Erythroblast (primary cell): ENCODE measurements at regions not wholly inside any gene's neighbourhood (a gene's known extent, or its start where the extent isn't known, plus 50 kb on each side); places are given as distances from the start of the nearest gene placed in this dataset.

Source experiments
- DNase-seq, 2 experiments: peaks; one replicate each; lab custom pipeline; 2025; lab: John Stamatoyannopoulos, UW
- GATA1 ChIP-seq: IDR thresholded peaks from 2 replicates; pipeline ENCODE4 v1.6.1; 2011; ENCODE audit warnings: low read depth, mild to moderate bottlenecking, control low read depth, low read length, moderate library complexity
- POLR2A ChIP-seq: IDR thresholded peaks from 2 replicates; pipeline ENCODE4 v1.6.1; 2011; ENCODE audit warnings: mild to moderate bottlenecking, low read length

DNA sequence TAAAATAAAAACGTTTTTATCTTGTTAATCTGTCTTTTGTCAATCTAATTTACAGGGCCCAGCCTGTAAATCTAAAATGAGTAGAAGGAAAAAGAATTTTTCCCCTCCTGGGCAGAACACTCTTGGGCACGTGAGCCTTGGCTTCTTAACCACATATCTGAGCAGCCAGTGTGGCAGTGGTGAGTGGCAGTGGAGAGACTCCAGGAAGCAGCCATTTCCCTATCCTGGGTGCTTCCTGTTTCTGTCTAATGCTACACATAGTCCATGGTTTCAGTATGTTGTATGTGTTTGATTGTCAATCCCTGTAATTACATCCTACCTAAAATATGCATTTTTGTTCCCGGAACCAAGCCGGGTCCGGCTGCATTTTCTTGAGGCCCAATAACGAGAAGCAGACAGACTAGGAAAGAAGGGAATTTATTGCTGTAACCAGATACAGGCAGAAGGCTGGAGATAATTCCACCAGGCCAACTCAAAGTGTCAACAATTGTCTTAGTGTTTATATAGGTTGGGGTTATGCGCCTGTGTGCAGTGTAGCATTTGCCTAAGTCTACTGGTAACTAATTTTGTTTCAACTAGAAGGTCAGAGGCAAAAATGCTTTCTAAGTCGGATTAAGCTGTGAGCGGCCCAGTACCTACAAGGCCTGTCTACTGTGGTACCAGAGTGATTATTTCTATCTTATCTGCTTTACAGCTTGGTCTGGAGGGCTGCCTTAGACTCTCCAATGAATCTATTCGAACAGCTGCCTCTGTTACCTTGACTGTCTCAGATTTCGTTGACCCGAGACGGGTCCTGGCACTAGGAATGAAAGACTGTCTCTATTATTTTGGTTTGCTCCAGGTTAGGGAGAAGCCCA is 82.4 kb upstream of the RESF1 start:
- DNase-seq = no peak
- TF ChIP-seq POLR2A = no peak
- TF ChIP-seq GATA1 = no peak

DNA sequence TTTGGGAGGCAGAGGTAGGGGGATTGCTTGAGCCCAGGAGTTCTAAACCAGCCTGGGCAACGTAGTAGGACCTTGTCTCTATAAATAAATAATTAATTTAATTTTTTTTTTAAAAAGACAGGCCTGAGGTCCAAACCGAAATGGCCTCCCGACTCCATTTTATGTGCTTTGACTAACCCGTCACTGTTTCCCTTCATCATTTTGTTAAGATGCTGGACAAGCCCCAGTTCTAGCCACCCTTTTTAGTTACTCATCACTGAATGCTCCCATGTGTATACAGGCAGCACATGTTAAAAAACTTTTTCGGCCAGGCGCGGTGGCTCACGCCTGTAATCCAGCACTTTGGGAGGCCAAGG is 83.6 kb upstream of the RESF1 start:
- DNase-seq = no peak
- TF ChIP-seq POLR2A (no peak), GATA1 (no peak)

DNA sequence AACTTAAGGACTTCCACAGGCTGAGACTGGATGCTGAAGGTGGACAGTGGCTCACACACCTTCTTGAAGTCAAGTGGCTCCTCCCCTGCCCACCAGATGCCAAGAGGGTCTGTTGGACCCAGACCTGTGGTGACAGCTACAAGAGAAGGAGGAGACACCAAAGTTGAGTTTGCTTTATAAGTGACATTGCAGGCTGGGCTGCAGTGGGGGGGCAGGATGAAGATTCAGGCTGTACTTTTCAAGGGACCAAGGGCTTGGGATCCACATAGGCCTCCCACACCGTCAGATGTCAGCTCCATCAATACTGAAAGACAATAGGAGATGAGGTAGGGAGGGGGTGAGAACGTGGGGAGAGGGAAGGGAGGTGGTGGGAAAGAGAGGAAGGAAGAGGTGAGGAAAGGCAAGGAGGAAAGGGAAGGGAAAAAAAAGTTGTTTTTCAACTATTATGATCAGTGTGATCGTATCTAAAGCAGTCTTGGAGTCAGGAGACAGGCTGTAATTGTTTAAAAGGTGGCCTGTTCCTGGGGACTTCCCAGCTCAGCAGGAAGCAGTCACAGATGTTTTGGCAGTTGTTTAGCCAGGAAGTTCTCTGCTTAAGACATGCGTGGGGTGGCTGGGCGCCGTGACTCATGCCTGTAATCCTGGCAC is 84.1 kb upstream of the RESF1 start:
- no peak for DNase-seq
- TF ChIP-seq GATA1 (no peak), POLR2A (no peak)

DNA sequence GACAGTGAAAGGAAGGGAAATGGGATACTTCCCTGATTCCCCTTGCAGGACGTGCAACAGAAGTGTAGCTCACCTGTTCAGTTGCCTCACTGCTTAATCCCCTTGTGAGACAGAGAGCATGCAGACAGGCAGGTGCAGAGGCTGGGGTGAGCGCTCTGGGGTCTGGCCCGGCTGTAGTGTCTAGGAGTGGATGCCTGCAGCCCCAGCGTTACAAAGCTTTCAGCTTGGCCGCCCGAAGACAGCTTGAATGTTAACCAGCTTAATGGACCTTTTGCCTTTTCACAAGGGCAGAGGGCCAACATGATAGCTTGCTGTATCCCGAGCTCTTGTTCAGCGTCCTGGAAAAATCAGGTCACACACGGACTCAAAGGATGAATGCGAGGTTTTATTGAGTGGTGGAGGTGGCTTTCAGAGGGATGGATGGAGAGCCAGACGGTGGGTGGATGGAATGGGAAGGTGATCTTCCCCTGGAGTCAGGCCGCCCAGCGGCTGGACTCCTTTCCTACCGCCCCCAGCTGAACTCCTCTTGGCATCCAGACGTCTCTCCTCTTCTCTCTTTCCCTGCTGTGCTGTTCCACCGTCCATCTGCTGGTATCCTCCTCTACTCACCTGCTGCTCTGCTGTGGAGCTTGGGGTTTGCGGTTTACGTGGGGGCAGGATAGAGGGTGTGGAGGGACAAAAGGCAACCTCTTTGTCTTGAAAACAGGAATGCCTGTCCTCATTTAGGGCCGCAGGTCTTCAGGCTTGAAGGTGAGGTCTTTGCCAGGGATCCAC is 86.2 kb upstream of the RESF1 start:
- TF ChIP-seq GATA1 (no peak), POLR2A (no peak)

DNA sequence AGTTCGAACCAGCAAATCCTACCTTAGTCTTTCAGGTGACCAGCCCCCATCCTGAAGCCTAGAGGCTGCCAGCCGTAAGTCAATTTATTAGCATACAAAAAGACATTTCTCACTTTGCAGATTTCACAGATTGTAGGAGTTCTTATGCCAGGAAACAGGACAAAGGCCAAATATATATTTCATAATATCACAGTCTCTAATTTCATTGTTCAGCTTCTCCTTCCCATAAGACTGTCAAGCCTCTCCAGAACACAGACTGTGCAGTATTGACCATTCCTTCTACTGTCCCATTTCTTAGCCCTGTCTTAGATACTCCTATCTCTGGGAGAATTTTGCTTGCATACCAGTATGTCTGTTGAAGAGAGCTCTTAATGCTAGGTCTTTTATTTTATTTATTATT is 89.2 kb upstream of the RESF1 start:
- DNase-seq = no peak
- no peak for TF ChIP-seq POLR2A
- no peak for TF ChIP-seq GATA1

More for the DNA sequence above, 86.2 kb upstream of the RESF1 start:
- DNase-seq = no peak

DNA sequence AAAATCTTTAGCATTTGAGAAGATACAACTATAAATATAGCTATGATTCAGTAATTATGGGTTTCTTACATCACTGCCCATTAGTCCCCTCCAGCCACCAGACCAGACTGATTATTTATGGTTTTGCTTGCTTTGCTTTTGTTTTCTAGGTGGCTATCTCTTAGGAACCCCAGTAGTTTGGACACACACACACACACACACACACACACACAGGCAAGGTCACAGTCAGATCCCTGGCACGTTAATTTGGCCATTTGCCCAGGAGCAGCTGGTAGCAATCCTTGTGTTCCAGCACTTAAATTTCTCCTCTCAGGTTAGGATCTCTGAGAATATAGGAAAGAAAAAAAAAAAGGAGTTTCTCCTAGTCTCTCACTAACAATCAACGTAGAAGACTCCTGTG is 90.2 kb upstream of the RESF1 start:
- TF ChIP-seq POLR2A = no peak
- TF ChIP-seq GATA1 = no peak
- DNase-seq = no peak

DNA sequence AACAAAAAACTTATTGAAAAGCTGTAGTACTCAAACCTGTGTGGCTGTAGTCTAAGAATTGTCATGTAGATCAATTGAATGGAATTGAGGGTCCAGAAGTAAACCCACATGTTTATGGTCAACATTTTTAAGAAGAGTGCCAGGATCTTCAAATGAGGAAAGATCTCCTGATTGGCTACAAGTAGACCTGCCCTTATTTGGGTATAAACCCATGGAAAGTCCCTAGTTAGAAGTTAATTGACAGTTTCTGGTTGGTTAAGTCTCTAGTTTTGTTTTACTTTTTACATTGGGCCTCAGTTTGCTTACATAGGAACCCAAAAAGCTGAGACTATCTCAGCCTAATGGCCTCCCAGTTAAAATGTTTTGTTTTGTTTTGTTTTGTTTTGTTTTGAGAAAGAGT is 91.9 kb upstream of the RESF1 start:
- no peak for DNase-seq
- TF ChIP-seq POLR2A (no peak), GATA1 (no peak)

DNA sequence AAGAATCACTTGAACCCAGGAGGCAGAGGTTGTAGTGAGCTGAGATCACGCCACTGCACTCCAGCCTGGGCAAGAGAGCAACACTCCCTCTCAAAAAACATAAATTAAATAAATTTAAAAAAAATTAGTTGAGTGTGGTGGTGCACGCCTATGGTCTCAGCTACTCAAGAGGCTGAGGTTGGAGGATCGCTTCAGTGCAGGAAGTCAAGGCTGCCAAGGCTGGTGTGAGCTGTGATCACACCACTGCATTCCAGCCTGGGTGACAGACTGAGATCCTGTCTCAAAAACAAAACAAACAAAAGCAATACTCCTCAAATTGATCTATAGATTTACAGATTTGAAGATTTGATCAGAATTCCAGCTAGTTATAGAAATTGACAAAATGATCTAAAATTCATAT is 92.7 kb upstream of the RESF1 start:
- TF ChIP-seq GATA1 = no peak
- TF ChIP-seq POLR2A = no peak
- no peak for DNase-seq

DNA sequence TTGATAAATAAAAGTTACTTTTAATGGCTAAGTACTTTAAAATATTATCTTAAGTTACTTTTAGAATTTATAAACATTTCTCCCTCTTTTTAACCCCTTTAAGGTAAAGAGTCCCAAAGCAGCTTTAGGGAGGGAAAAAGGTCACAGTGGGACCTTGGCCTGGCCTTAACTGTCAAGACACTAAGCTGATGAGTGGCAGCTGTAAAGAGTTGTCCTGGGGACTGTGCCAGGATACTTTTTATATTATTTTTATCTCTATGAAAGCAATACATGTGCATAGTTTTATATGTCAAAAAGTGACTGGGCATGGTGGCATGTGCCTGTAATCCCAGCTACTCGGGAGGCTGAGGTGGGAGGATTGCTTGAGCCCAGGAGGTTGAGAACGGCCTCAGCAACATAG is 94.2 kb upstream of the RESF1 start:
- no peak for DNase-seq
- no peak for TF ChIP-seq GATA1
- no peak for TF ChIP-seq POLR2A

DNA sequence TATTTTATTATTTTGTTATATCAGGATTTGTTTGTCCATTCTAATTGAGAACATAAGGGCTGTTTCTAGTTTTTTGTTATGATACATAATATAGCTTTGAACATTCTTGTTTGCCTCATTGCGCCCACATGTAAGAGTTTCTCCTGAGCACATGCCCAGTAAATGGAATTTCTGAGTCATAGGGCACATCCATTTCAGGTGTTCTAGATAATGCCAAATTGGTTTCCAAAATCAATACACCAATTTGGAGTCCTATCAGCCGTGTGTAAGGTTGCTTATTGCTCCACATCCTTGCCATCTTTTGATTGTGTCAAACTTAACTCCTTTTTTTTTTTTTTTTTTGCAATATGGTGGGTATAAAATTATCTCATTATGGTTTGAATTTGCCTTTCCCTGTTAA is 97.9 kb upstream of the RESF1 start:
- DNase-seq = no peak
- no peak for TF ChIP-seq GATA1
- TF ChIP-seq POLR2A = no peak

DNA sequence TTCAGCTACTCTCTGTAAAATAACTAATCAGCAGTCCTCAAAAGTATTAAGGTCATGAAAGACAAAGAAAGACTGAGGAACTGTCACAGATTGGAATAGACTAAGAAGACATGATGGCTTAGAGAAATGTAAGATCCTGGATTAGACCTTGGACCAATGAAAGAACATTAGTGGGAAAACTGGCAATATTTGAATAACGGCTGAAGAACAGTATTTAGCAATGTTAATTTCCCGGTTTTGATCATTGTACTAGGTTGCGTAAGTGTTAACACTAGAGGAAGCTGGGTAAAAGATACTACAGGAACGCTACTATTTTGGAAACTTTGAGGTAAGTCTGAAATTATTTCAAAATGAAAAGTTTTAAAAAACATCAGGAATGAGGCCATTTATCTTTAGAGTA is 98.8 kb upstream of the RESF1 start:
- TF ChIP-seq GATA1 (no peak), POLR2A (no peak)
- DNase-seq = no peak

DNA sequence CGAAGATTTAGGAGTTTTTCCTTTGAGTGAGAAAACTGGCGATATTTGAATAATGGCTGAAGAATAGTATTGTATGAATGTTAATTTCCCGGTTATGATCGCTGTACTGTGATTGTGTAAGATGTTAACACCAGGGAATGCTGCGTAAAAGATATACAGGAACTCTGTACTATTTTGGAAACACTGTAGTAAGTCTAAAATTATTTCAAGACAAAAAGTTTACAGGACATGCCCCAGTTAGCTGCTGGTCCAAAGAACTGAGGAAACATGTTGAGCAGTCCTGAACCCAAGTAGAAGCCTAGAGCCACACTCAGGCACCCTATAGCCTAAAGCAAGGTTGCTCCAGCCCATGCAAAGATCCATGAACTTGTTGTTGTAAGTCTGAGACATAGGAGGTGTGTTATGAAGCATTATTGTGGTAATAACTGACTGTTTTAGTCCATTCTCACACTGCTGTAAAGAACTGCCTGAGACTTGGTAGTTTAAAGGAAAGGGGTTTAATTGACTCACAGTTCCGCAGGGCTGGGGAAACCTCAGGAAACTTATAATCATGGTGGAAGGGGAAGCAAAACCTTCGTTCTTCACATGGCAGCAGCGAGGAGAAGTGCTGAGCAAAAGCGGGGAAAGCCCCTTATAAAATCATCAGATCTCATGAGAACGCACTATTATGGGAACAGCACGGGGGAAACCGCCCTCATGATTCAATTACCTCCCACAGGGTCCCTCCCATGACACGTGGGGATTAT is 99.8 kb upstream of the RESF1 start:
- DNase-seq = no peak
- TF ChIP-seq POLR2A (no peak), GATA1 (no peak)

DNA sequence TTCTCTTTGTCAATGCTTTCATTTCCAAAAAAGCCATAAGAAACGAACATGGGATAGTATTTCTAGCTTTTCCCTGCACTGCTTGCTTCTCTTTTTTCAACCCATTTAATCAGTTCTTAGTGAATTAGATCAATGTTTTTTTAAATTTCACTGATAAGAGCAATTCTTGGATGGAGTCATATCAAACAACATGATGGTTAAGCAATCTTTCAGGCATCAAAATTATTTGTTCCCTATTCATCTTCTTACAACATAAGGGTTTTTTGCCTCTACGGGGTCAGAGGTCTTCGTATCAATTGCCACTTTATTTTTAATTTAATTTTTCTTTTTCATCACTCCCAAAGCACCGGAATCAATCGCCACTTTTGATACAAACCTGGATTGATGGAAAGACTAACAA is 103.8 kb upstream of the RESF1 start:
- no peak for TF ChIP-seq GATA1
- no peak for TF ChIP-seq POLR2A

More for the DNA sequence above, 103.8 kb upstream of the RESF1 start:
- no peak for DNase-seq
